ENCODE measurements at regions not wholly inside any gene's neighbourhood (a gene's known extent, or its start where the extent isn't known, plus 50 kb on each side); places are given as distances from the start of the nearest gene placed in this dataset.

DNA sequence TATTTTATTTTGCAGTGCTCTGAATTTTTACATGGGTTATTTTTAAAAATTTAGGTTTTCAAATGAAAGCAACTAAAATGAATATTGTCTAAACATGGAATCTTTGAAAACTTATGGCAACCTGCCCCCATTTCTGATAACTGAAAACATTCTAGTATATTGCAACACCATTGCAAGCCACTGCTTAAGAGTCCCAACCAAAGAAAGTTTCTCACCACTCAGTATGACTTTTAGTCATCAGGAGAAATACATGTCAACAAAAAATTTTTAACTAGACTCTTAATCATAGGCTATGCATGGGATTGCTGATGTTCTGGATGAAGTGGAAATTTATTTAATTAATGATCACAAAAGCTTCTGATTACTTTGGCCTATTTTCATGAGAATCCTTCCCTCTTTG lies 112.1 kb downstream of the TNFSF18 start:
- TF ChIP-seq CTCF (conservative IDR thresholded peaks at IDR 0.05) = no peak
- no peak for TF ChIP-seq ZFX (IDR thresholded peaks at IDR 0.05)
